Glomerular endothelial cell (primary cell): ENCODE measurements at regions not wholly inside any gene's neighbourhood (a gene's known extent, or its start where the extent isn't known, plus 50 kb on each side); places are given as distances from the start of the nearest gene placed in this dataset.
"Not testable (repeated sequence)": the region's sequence is repeated elsewhere in the genome, so short reads cannot be mapped to it uniquely, and the experiment has no call there.

Source experiments
- DNase-seq: peaks from one replicate; pipeline ENCODE4 v3.0.0-alpha.2; 2011; ENCODE audit warnings: low read depth, low spot score; ENCODE audit errors: extremely low read depth

DNA sequence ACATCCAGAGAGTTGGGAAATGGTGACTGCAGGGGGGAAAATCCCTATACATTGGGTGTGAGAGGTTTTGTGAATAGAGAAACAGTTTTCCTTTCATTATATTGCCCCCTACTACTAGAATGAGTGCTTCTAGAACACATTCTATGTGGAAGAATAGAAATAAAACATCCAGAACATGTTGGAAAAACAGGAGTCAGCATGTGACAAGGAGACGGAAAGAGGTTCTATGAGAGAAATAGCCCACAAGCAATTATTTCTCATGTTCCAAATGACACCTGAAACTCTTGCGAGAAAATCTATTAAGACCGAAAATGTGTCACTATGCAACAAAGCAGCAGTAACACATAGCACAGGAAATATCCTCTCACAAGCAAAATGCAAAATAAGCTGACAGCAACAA is 202.7 kb upstream of the SPOPL start:
- DNase-seq: no peak

- DNase-seq: no peak
Measured at GRCh38 chr2:138306626-138307025, 194.9 kb upstream of the SPOPL start.

DNA sequence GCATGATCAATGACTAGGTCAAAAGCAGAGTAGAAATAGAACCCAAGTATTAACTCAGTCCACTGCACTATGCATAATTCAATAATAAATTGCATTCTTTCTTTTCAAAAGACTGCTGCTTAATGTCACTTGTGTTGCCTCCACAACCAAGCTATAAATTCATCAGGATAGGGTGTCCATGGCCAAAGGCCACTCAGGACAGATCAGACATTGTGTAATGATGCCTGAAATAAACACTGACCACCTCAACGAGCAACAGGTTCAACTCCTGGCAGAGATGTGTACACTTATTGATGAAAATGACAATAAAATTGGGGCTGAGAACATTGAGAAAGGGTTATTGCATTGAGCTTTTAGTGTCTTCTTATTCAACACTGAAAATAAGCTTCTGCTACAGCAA is 194.5 kb upstream of the SPOPL start:
- no peak for DNase-seq

GRCh38 chr2:138309760-138310159 is 191.8 kb upstream of the SPOPL start:
- no peak for DNase-seq

DNA sequence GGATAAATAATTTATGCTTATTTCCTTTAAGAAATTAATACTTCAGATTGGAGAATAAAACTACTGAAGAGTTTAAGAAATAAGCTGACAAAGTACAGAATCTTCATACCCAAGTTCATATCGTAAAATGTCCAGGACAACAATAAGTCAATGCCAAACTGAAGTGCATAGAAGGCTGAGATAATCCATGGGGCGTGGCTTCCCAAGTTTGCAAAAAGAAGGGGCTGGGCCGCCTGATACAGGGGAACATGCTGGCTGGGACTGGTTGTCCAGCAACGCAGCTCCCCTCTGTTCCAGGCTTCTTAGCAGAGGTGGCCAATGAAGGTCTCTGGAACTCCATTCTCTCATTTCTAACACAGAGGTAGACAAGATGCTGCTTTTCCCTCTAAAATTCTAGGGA is 189.5 kb upstream of the SPOPL start:
- no peak for DNase-seq

- DNase-seq: not testable (repeated sequence)
Measured at GRCh38 chr2:138315619-138316018, 186.0 kb upstream of the SPOPL start.

GRCh38 chr2:138319616-138320015 is 182.0 kb upstream of the SPOPL start:
- no peak for DNase-seq

DNA sequence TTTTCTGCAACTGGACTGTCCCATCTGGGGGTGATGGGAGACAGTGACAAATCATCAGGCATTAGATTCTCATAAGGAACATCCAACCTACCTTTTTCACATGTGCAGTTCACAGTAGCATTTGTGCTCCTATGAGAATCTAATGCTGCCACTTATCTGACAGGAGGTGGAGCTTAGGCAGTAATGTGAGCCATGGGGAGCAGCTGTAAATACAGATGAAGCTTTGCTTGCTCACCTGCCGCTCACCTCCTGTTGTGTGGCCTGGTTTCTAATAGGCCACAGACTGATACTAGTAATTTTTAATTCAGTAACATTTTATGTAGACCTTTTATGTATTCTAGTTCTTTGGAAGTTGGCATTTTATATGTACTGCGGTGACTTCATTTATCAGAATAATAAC is 180.1 kb upstream of the SPOPL start:
- DNase-seq: no peak

GRCh38 chr2:138323382-138324067 is 178.0 kb upstream of the SPOPL start:
- DNase-seq: no peak

DNA sequence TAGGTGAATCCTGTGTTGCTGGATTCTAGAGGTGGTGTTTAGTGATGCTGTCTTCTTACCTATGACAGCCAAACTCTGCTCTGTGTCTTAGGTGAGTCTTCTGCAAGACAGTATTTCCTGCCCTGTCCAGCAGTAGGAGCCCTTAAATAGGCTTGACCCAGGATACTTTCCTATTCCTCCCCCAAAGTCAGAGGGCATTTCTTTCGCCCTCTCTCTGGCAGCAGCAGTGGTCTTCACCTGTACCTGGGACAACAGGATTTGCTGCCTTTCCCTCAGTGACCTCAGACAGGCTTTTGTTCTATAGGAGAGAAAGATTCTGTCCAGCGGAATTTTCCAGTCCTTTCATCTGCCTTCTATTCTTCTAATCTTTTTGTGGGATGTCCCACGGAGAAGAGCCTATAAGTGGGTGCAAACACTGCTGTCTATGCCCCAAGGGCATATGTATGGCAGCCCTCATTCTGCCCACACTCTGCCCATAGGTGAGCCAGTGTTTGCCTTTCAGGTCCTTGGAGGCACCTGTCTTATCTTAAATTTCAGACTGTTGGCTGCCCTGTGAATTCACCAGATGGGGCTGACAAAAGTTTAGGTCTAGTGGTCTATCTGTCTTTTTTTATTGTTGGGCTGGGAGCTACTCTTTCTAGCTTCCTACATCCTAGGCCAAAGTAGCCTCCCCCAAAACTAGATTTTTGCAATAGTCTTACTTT is 177.3 kb upstream of the SPOPL start:
- no peak for DNase-seq

GRCh38 chr2:138327967-138328366 is 173.6 kb upstream of the SPOPL start:
- no peak for DNase-seq

GRCh38 chr2:138329162-138329561 is 172.4 kb upstream of the SPOPL start:
- DNase-seq: no peak

GRCh38 chr2:138329591-138329990 is 172.0 kb upstream of the SPOPL start:
- no peak for DNase-seq

DNA sequence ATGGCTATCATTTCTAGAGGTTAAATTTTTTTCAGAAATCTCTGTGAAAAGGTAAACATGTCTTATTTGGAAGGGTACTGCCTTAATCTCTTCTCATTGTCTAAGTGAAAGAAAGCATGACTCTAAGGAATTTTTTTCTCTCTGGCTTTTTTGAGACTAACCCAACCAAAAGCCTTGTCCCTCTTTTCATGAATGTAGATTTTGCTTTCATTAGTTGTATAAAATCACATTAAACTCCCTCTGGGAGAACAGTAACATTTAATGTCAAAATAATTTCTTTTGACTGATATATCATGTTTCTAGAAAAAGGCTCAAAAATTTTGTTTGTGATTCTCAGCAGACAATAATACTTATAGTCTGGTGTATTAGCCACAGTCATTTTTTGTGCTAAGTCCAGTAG is 168.4 kb upstream of the SPOPL start:
- DNase-seq: no peak

- no peak for DNase-seq
Measured at GRCh38 chr2:138333677-138334076, 167.9 kb upstream of the SPOPL start.

DNA sequence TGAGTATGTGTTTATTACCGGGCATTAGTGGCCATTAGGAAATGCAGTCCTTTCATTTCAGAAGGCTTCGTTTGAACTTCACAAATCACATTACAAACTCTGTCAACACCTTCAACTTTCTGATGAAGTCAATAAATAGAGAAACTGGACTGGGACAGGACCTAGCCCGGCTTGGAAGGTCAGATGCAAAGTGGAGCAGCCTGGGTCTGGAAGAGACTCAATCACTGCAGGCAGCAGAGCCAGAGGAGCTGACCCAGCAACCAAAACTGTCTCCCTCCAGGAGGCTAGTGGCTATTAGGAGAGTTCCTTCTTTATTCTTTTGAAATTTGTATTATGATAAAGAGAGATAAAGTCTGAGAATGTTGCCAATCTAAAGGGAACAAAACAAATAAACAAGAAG is 167.2 kb upstream of the SPOPL start:
- no peak for DNase-seq

DNA sequence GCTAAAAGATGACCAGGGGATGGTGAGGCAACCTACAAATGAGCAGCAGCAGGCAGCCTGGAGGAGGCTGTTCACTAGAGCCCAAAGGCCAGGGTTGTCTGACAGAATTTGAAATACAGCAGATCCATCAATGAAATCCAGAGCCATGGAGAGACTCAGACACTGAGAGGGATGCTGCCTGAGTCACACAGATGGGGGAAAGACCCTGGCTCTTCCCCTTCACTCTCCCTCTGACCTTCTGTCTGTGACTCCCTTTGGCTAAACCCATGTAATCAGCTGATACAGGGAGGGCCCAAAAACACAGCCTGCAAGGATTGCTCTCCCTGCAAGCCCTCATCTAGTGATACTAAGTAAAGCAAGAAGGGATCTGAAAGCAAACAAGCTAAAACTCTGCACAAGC is 166.5 kb upstream of the SPOPL start:
- DNase-seq: no peak

DNA sequence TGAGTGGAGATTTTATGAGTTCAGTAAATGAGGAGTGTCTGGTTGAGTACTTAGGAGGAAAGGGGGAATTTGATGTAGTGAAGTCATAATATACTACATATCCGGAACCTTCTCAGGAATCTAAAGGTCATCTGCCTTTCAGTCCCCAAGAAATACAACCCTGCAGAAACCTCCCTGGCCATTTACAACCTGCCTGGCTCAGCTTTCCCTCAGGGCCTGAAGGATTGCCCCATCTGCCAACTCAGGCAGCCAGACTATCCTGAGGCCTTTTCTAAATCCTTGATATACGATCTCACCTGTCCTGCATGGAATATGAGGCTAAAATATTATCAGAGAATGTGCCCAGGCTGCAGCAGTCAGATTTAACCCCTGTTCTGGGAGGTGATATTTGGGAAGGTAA is 165.4 kb upstream of the SPOPL start:
- DNase-seq: no peak

GRCh38 chr2:138355244-138355643 is 146.3 kb upstream of the SPOPL start:
- no peak for DNase-seq

- no peak for DNase-seq
Measured at GRCh38 chr2:138356178-138356577, 145.4 kb upstream of the SPOPL start.

DNA sequence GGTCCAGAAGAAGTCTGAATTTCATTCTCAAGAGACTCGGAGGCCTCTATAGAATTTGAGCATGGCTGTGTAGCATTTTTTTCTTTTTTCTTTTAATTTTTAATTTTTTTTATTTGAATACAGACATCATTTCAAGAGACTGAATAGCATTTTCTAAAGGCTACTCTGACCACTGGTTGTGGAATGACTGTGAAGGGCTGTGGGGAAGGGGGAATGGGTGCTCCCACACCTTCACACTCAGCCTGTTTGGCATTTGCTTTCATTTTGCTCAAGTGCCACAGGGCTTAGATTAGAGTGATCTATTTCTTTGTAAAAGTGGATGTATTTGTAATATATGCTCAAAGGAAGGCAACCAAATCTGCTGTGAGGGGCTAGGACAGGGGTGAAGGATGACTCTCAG is 142.0 kb upstream of the SPOPL start:
- DNase-seq: no peak

DNA sequence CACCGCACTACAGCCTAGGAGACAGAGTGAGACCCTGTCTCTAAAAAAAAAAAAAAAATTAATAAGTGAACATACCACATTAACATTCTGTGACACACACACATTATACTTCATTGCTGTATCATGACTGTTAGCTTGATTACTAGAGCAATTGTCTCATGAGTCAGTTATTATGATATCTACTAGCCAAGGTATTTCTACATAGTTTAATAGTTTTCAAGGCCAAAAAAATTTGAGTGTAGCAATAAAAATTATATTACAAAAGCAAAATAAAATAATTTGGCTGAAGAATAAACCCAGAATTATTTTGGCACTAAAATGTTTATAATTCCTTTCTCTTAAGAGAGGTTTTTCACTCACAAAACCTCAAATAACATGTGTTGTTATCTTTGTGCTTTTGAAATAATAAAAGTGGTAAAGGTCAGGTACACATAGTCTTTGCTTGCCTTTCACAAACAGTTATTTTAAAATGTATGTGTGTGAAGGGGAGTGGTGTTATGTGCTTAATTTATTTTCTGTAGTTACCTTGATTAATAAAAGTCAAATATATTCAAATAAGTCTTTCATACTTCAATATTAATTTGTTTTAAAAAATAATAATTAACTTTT is 136.9 kb upstream of the SPOPL start:
- no peak for DNase-seq
